ENCODE measurements at regions not wholly inside any gene's neighbourhood (a gene's known extent, or its start where the extent isn't known, plus 50 kb on each side); places are given as distances from the start of the nearest gene placed in this dataset.
"Not testable (repeated sequence)": the region's sequence is repeated elsewhere in the genome, so short reads cannot be mapped to it uniquely, and the experiment has no call there.

DNA sequence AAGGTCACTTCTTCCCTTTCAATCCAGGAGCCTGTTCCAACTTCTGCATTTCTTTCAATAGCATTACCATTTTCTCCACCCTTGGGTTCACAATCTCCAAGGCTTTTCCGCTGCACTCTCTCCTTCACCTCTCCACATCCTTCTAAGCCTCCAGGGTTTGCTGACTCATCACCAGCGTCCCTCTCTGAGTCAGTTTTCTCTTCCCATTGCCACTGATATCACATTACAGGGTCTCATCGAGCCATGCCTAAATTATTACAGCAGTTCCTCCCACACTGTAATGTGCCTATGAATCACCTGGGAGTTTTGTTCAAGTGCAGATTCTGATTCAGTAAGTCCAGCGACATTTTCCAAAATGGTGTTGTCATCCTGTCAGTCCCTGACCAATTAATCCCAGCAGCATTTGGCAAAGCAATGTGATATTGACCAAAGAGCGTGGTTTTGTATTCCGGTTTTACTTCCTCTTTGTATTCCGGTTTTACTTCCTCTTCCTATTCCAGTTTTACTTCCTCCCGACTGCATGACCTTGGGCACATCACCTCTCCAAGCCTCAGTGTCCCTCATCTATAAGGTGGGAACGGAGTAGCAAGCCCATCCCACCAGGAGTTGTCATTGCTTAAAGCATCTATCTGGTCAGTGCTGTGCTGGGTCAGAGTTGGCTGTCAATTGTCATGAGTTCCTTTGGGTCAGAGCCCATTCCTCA, 208.3 kb upstream of the NBPF12 start:
- H3K9me3 ChIP-seq (ENCODE audit: control insufficient read depth, insufficient read depth, low read depth, low read length); H3K27ac ChIP-seq (ENCODE audit: low read length); CTCF ChIA-PET; POLR2A ChIA-PET; DNase-seq (ENCODE audit: low read depth, low spot score); H3K4me1 ChIP-seq (ENCODE audit: control insufficient read depth, insufficient read depth, low read length); ATAC-seq; intact Hi-C loops (cut with micrococcal nuclease; ENCODE audit: unreplicated experiment); H3K36me3 ChIP-seq (ENCODE audit: control insufficient read depth, insufficient read depth, low read length); in situ Hi-C loops (cut with HindIII; ENCODE audit: low pct_unique_long_range_greater_than_20kb, low sequenced_read_pairs); H3K27me3 ChIP-seq (ENCODE audit: control insufficient read depth, insufficient read depth, low read length); BruUV-seq (replicated peaks); H3K4me3 ChIP-seq (ENCODE audit: low read depth in 2 of 2, low read length in 2 of 2): not testable (repeated sequence)

GRCh38 chr1:146715054-146715453, 223.1 kb upstream of the NBPF12 start:
- BruUV-seq (replicated peaks); in situ Hi-C loops (cut with HindIII; ENCODE audit: low pct_unique_long_range_greater_than_20kb, low sequenced_read_pairs); CTCF ChIA-PET; H3K27ac ChIP-seq (ENCODE audit: low read length); DNase-seq (ENCODE audit: low read depth, low spot score); H3K27me3 ChIP-seq (ENCODE audit: control insufficient read depth, insufficient read depth, low read length); POLR2A ChIA-PET; H3K4me1 ChIP-seq (ENCODE audit: control insufficient read depth, insufficient read depth, low read length); H3K9me3 ChIP-seq (ENCODE audit: control insufficient read depth, insufficient read depth, low read depth, low read length); H3K4me3 ChIP-seq (ENCODE audit: low read depth in 2 of 2, low read length in 2 of 2); intact Hi-C loops (cut with micrococcal nuclease; ENCODE audit: unreplicated experiment); ATAC-seq; H3K36me3 ChIP-seq (ENCODE audit: control insufficient read depth, insufficient read depth, low read length): not testable (repeated sequence)

DNA sequence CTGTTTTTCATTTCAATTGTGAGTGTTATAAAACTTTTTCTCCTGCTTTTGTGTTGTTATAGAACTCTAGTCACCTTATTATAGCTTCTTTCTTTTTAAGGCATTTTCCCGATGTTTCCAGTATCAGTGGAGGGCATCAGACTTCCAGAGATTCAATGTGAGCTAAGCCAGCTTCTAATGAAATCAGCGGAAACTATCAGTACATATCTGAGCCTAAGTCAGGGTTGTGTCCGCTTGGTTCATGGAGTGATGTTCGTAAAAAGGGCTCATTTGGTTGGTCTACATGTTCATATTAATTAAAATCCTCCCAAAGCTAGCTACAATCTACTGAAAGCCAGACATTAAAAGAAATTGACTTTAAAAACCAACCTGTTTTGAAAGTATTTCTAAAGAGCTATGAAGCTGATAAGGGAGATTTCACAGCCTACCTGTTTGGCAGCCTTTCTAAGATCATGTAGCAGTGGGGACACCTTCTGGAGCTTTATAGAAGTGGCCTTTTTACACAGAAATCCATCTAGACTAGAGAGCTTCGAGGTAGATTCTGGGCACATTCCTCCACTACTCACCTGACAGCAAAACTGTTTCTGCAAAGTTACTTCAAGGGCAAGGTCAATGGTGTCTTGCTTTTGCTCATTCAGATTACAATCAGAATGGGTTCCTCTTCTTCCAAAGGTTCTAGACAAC, 227.1 kb upstream of the NBPF12 start:
- CTCF ChIA-PET; H3K36me3 ChIP-seq (ENCODE audit: control insufficient read depth, insufficient read depth, low read length); H3K4me1 ChIP-seq (ENCODE audit: control insufficient read depth, insufficient read depth, low read length); BruUV-seq (replicated peaks); H3K4me3 ChIP-seq (ENCODE audit: low read depth in 2 of 2, low read length in 2 of 2); H3K27ac ChIP-seq (ENCODE audit: low read length); intact Hi-C loops (cut with micrococcal nuclease; ENCODE audit: unreplicated experiment); POLR2A ChIA-PET; in situ Hi-C loops (cut with HindIII; ENCODE audit: low pct_unique_long_range_greater_than_20kb, low sequenced_read_pairs); H3K27me3 ChIP-seq (ENCODE audit: control insufficient read depth, insufficient read depth, low read length); DNase-seq (ENCODE audit: low read depth, low spot score); H3K9me3 ChIP-seq (ENCODE audit: control insufficient read depth, insufficient read depth, low read depth, low read length): not testable (repeated sequence)
- ATAC-seq, result peak; percentile 58; the same call in 1 of the 2 replicates

DNA sequence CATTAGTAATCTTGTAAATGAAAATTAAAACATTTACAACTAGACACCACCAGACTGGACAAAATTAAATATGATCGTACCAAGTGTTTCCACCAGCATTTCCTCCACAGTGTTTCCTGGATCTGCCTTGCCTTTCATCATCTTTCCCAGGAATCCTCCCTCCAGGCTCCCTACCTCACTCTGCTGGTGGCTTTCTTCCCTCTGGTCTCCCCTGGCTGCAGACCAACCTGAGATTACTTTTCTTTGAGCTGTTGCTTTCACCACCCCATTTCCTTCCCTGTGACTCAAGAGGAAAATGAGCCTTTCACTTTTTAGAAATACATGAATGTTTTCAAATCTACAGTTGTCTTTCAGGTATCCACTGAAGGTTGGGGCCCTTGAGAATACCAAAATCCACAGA, 228.8 kb upstream of the NBPF12 start:
- intact Hi-C loops (cut with micrococcal nuclease; ENCODE audit: unreplicated experiment); H3K36me3 ChIP-seq (ENCODE audit: control insufficient read depth, insufficient read depth, low read length); DNase-seq (ENCODE audit: low read depth, low spot score); H3K9me3 ChIP-seq (ENCODE audit: control insufficient read depth, insufficient read depth, low read depth, low read length); CTCF ChIA-PET; ATAC-seq; H3K4me3 ChIP-seq (ENCODE audit: low read depth in 2 of 2, low read length in 2 of 2); H3K27me3 ChIP-seq (ENCODE audit: control insufficient read depth, insufficient read depth, low read length); H3K27ac ChIP-seq (ENCODE audit: low read length); H3K4me1 ChIP-seq (ENCODE audit: control insufficient read depth, insufficient read depth, low read length); POLR2A ChIA-PET; BruUV-seq (replicated peaks); in situ Hi-C loops (cut with HindIII; ENCODE audit: low pct_unique_long_range_greater_than_20kb, low sequenced_read_pairs): not testable (repeated sequence)

- peak; percentile 72 for ATAC-seq
- intact Hi-C loops (cut with micrococcal nuclease; ENCODE audit: unreplicated experiment), result not testable (repeated sequence)
Observed at GRCh38 chr1:146704162-146704724, 233.9 kb upstream of the NBPF12 start.

DNA sequence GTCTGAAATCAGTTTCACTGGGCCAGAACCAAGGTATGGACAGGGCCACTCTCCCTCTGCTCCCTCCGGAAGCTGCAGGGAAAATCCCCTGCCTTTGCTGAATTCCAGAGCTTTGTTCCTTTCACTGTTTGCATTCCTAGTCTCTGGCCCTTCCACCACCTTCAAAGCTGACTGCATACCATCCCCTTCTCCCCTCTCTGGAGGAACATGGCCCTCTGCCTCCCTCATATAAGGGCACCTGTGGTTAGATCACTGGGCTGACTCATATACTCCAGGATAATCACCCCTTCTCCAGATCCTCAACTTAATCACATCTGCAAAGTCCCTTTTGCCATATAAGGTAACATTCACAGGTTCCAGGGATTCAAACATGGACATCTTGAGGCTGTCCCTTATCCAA, 236.8 kb upstream of the NBPF12 start:
- H3K27me3 ChIP-seq (ENCODE audit: control insufficient read depth, insufficient read depth, low read length); H3K36me3 ChIP-seq (ENCODE audit: control insufficient read depth, insufficient read depth, low read length); ATAC-seq; in situ Hi-C loops (cut with HindIII; ENCODE audit: low pct_unique_long_range_greater_than_20kb, low sequenced_read_pairs); intact Hi-C loops (cut with micrococcal nuclease; ENCODE audit: unreplicated experiment); POLR2A ChIA-PET; H3K4me3 ChIP-seq (ENCODE audit: low read depth in 2 of 2, low read length in 2 of 2); CTCF ChIA-PET; H3K4me1 ChIP-seq (ENCODE audit: control insufficient read depth, insufficient read depth, low read length); BruUV-seq (replicated peaks); DNase-seq (ENCODE audit: low read depth, low spot score); H3K9me3 ChIP-seq (ENCODE audit: control insufficient read depth, insufficient read depth, low read depth, low read length); H3K27ac ChIP-seq (ENCODE audit: low read length): not testable (repeated sequence)

More at GRCh38 chr1:146704162-146704724, 233.9 kb upstream of the NBPF12 start:
- DNase-seq (ENCODE audit: low read depth, low spot score); BruUV-seq (replicated peaks); CTCF ChIA-PET; H3K9me3 ChIP-seq (ENCODE audit: control insufficient read depth, insufficient read depth, low read depth, low read length); POLR2A ChIA-PET; H3K36me3 ChIP-seq (ENCODE audit: control insufficient read depth, insufficient read depth, low read length); H3K27me3 ChIP-seq (ENCODE audit: control insufficient read depth, insufficient read depth, low read length); H3K4me3 ChIP-seq (ENCODE audit: low read depth in 2 of 2, low read length in 2 of 2); H3K4me1 ChIP-seq (ENCODE audit: control insufficient read depth, insufficient read depth, low read length); in situ Hi-C loops (cut with HindIII; ENCODE audit: low pct_unique_long_range_greater_than_20kb, low sequenced_read_pairs); H3K27ac ChIP-seq (ENCODE audit: low read length): not testable (repeated sequence)

DNA sequence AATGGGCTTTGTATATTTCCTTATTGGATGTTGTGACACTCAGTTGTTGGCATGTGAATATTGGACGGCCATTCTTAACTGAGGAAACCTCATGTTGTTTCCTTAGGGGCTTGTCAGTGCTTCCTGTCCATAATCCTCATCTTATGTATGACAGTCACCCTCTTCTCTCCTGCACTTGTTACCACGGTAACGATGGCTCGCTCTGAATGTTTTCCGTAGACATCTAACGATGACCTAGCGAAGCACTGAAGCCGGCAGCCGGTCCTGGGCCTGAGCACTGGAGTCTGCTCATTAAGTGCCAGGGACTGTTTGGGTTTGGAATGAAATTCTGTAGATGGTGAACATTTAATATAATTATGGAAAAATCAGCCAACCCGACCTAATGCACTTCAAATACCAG, 242.7 kb upstream of the NBPF12 start:
- H3K36me3 ChIP-seq (ENCODE audit: control insufficient read depth, insufficient read depth, low read length); H3K4me1 ChIP-seq (ENCODE audit: control insufficient read depth, insufficient read depth, low read length); CTCF ChIA-PET; POLR2A ChIA-PET; BruUV-seq (replicated peaks); H3K27ac ChIP-seq (ENCODE audit: low read length); in situ Hi-C loops (cut with HindIII; ENCODE audit: low pct_unique_long_range_greater_than_20kb, low sequenced_read_pairs); H3K9me3 ChIP-seq (ENCODE audit: control insufficient read depth, insufficient read depth, low read depth, low read length); ATAC-seq; H3K4me3 ChIP-seq (ENCODE audit: low read depth in 2 of 2, low read length in 2 of 2); H3K27me3 ChIP-seq (ENCODE audit: control insufficient read depth, insufficient read depth, low read length); intact Hi-C loops (cut with micrococcal nuclease; ENCODE audit: unreplicated experiment); DNase-seq (ENCODE audit: low read depth, low spot score): not testable (repeated sequence)
